H54 (cell line): ENCODE measurements at regions not wholly inside any gene's neighbourhood (a gene's known extent, or its start where the extent isn't known, plus 50 kb on each side); places are given as distances from the start of the nearest gene placed in this dataset.
"Not testable (repeated sequence)": the region's sequence is repeated elsewhere in the genome, so short reads cannot be mapped to it uniquely, and the experiment has no call there.

Experiments used
- DNase-seq: peaks from one replicate; pipeline ENCODE4 v3.0.0; 2011; ENCODE audit warnings: low spot score, mixed read lengths; ENCODE audit not compliant: insufficient read length
- FAIRE-seq: peaks from 3 replicates; lab custom pipeline; 2011; peaks lifted over from hg19 to GRCh38; lab: Jason Lieb, UNC
- POLR2A ChIP-seq: IDR thresholded peaks from 2 replicates; pipeline ENCODE4 v1.6.1; 2011; ENCODE audit warnings: low read depth, mild to moderate bottlenecking, low read length

DNA sequence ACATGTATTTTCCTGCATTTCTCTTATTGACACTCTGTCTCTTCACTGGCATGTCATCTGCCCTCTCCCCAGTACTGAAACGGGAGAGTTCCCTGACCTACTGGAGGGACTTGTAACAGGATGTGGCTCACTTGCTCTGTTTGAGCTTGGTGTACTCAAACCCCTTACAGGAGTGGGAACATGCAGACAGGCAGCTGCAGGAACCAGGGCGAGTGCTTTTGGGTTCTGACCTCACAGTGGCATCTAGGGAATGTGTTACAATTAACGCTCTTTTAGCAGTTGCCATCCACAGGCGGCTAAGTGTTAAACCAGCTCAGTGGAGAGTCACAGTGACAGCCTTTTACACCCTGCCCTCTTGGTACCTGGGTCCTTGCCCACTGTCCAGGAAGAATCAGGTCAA, 300.3 kb upstream of the GRAMD2B start:
- DNase-seq (no peak), FAIRE-seq (no peak)
- no peak for TF ChIP-seq POLR2A

DNA sequence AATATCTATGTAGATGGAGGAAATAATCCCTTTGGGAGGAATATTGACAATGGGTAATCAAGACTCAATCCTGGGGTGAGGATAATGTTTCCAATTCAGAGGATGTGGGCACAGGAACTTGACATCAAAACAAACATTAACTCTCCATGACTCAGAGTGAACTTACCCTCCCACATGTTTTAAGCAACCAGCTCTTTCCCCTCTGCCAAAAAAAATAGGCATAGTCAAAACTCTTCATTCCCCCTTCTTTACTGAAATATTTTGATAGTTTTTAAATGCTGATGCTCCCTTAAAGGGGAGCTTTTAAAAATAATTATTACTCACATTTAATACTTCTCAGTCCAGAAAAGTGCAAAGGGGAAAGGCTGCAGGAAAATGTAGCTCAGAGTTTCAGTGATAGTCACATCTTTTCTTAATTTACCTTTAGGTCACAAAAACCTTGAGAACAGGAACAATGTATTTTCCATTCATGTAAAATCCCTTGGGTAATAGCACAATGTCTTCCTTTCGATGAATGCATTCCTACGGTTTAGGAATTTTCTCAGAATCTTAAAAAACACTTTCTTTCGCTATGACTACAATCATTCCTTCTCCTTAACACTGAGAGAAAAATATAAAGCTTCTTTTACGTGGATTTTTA, 298.4 kb upstream of the GRAMD2B start:
- no peak for TF ChIP-seq POLR2A
- DNase-seq, result peak; percentile 12
- peak; percentile 61 for FAIRE-seq

DNA sequence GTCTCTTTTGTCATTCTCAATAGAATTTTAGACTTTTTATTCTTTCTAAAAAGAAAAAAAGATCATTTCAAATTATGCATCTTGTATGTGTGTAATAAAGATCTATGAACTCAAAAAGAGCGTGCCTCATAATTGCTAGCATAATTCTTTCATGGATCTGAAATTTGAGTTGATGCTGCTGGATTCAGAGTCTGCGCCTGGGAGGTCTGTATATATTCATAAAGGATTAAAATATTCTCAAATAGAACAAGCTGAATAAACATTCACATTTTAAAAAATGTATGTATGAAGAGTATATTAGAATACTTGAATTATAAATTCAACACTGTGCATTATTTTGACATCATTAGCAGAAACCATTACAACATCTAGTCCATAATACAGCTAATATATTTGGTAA, 297.8 kb upstream of the GRAMD2B start:
- TF ChIP-seq POLR2A, result no peak
- no peak for FAIRE-seq

DNA sequence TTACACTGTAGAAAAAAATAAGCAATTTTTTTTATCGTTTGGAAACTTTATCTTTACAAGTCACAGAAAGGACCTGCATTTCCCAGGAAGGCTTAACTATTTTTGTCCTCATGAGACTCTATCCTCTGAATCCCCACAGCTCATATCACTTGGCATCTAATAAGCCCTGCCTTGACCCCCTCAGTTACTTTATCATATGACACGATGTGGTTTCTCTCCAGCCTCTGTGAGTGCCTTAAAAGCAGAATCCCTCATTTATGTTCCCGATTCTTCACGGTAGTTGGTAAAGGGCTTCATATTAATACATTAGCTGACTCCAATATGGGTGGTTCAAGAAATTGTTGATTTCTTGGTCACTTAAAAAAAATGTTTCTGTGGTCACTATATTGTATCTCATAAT, 296.6 kb upstream of the GRAMD2B start:
- DNase-seq, result no peak
- no peak for FAIRE-seq
- no peak for TF ChIP-seq POLR2A

More for the DNA sequence above, 297.8 kb upstream of the GRAMD2B start:
- no peak for DNase-seq

DNA sequence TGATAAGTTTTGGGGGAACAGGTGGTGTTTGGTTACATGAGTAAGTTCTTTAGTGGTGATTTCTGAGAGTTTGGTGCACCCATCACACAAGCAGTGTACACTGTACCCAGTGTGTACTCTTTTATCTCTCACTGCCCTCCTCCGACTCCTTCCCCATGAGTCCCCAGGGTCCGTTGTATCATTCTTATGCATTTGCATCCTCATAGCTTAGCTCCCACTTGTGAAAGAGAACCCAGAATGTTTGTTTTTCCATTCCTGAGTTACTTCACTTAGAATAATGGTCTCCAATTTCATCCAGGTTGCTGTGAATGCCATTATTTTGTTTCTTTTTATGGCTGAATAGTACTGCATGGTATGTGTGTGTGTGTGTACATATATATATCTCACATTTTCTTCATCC, 295.8 kb upstream of the GRAMD2B start:
- DNase-seq, FAIRE-seq: not testable (repeated sequence)

DNA sequence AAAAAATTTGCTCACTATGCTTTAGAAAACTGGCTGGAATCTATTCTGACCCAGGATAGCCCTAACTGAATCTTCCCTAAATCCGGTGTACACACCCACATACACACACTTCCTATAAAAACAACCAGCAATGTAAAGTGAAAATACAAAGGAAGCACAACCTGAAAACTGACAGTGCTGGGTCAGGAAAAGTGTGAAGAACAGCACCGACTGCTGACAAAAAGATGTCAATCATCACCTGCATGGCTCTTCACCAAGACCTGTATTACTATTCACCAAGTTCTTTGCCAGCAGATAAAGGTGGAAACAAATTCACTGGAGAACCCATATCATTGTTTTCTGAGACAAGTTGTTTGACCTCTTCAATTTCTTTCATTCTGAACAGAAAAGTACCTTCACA, 293.8 kb upstream of the GRAMD2B start:
- no peak for TF ChIP-seq POLR2A
- DNase-seq, result no peak
- FAIRE-seq, result no peak

DNA sequence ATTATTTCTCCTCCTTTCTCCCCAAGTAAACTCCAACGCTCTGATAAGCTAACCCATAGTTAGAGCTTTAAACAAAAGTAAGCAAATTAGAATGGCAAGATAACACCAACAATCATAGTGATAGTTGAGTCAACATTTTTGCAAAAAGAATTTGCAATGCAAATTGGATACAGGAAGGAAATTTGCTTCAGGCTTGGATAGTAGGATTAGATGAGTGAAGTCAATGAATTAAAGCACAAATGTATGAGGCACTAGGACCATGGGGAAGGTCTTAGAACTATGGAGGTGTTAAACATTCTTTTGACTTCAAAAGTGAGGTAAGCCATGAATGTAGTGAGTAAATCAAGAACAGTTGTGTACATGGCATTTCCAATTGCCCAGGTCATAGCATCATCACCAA, 289.8 kb upstream of the GRAMD2B start:
- no peak for FAIRE-seq
- no peak for TF ChIP-seq POLR2A
- no peak for DNase-seq

DNA sequence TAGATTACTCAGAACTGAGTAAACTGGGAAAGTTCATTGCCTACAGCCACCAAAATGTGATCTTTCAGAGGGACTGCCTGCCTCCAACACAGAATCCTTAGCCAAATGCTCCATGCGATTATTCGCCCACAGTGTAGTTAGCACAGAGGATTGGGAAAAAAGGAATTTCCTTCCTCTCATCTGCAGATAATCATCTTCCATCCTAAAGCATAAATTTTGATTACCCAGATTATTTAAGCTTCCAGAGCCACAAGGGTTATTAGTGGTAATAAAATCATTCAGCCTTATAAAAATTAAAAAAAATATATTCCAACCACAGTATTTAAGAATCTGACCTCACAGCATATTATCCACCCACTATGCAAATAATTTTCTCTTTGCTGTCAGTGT, 285.3 kb upstream of the GRAMD2B start:
- DNase-seq (no peak), FAIRE-seq (no peak)
- no peak for TF ChIP-seq POLR2A

DNA sequence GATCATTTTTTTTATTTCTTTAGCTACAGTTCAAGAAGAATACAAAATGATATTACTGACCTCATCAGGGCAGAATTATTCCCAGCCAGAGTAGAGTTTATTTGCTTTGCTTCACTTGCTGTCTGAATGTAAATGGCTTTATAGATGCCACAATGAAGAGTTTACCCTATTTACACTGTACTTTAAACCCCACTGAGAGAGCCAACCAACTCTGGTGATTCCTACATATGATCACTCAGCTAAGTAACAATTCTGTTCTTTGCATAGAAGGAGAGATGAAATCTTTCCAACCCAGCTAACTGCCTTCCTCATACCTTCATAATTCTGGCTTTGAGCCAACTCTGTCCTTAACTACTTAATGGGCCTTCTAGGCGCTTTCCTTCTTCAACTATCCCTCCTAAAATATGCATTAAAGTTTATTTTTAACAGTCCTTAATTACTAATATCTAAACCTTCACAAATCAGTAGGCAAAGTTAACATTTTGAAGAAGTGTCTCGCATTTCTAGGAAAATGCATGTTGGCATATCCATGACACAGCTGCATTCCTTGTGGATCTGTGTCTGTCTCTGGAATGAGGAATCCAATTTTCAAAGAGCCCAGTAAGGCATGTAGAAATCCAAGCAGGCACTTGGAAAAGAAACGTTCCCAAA, 284.8 kb upstream of the GRAMD2B start:
- FAIRE-seq (no peak), DNase-seq (no peak)
- no peak for TF ChIP-seq POLR2A

DNA sequence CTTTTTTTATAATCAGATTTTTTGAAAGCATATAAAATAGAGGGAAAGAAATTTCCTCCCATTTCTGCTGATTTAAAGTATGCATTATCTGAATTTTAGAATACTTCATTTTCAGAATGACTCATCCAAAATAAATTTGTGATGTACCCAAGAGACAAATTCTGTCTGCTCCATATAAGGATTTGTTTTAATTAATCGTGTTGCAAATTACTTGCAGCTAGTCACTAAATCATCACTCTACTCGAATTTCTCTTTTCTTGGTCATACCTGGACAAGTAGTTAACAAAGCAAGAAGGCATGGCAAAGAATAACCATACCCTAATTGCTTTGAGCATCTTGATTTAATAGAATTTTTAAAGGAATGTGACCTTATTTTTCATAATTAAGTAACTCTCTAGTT, 284.1 kb upstream of the GRAMD2B start:
- no peak for FAIRE-seq
- no peak for DNase-seq
- TF ChIP-seq POLR2A, result no peak

DNA sequence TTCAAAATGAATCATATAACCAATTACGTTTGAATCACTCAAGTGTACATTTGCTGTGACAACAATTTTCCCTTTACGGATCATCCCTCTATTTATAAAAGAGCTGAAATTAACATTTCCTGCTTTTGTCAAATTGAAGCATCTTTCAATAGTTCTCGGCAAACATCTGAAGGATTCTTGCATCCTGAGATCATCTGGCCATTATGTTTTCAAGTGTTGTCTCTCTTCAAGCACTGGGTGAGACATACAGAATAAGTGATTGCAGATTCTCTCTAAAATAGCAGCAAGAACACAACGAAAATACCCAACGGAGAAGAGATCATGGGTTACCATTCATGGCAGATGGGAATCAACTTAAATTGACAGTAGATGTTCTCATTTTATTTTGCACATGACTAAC, 283.4 kb upstream of the GRAMD2B start:
- FAIRE-seq (peak; percentile 41), DNase-seq (no peak)
- TF ChIP-seq POLR2A, result no peak

DNA sequence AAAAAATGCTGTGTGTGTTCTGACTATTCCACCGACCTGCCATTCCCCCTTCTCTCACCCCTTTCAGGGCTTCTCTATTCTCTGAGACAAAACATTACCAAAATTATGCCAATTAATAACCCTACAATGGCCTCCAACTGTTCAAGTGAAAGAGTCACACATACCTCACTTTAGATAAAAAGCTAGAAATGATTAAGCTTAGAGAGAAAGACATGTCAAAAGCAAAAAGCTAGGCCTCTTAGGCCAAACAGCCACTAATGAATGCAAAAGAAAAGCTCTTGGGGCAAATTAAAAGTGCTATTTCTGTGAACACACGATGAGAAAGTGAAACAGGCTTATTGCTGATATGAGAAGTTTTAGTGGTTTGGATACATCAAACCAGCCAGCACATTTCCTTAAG, 279.6 kb upstream of the GRAMD2B start:
- no peak for FAIRE-seq
- TF ChIP-seq POLR2A, result no peak
- no peak for DNase-seq

DNA sequence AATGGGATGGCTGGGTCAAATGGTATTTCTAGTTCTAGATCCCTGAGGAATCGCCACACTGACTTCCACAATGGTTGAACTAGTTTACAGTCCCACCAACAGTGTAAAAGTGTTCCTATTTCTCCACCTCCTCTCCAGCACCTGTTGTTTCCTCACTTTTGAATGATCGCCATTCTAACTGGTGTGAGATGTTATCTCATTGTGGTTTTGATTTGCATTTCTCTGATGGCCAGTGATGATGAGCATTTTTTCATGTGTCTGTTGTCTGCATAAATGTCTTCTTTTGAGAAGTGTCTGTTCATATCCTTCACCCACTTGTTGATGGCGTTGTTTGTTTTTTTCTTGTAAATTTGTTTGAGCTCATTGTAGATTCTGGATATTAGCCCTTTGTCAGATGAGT, 272.9 kb upstream of the GRAMD2B start:
- not testable (repeated sequence) for DNase-seq, FAIRE-seq

DNA sequence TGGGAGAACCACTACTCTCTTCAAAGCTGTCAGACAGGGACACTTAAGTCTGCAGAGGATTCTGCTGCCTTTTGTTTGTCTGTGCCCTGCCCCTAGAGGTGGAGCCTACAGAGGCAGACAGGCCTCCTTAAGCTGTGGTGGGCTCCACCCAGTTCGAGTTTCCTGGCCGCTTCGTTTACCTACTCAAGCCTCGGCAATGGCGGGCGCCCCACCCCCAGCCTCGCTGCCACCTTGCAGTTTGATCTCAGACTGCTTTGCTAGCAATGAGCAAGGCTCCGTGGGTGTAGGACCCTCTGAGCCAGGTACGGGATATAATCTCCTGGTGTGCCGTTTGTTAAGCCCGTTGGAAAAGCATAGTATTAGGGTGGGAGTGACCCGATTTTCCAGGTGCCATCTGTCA, 267.9 kb upstream of the GRAMD2B start:
- not testable (repeated sequence) for DNase-seq, FAIRE-seq

DNA sequence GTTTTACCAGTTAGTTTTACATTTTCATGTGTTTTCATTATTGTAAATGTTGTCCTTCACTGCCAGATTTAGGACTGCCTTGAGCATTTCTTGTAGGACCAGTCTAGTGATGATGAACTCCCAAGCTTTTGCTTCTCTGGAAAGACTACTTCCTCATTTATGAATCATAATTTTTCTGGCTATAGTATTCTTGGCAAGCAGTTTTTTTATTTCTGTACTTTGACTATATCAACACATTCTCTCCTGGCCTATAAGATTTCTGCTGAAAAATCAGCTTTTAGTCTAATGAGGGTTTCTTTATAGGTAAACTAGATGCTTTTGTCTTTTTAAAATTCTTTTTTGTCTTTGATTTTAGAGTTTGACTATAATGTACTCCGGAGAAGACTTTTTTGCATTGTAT, 256.8 kb upstream of the GRAMD2B start:
- FAIRE-seq (no peak), DNase-seq (no peak)
- TF ChIP-seq POLR2A, result no peak

DNA sequence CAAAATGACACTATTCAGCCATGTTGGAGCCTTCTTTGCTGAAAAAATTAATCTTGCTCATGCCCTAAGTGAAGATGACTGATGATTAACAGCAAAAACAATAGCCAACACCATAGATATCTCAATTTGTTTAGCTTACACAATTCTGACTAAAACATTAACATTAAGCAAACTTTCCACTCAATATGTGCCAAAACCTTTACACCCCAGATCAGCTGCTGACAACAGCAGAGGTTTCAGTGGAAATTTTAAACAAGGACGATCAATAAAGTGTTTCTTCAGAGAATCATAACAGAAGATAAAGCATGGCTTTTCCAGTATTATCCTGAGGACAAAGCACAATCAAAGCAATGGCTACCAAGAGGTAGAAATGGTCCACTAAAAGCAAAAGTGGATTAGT, 254.4 kb upstream of the GRAMD2B start:
- no peak for TF ChIP-seq POLR2A
- DNase-seq, result no peak
- no peak for FAIRE-seq
